B cell (primary cell): ENCODE measurements at regions not wholly inside any gene's neighbourhood (a gene's known extent, or its start where the extent isn't known, plus 50 kb on each side); places are given as distances from the start of the nearest gene placed in this dataset.

ENCODE experiments used
- EZH2 ChIP-seq: IDR thresholded peaks from 2 replicates; pipeline ENCODE4 v1.6.1; 2012; ENCODE audit warnings: borderline replicate concordance, low read depth, mild to moderate bottlenecking, moderate library complexity, low read length; ENCODE audit not compliant: insufficient read depth, poor library complexity, severe bottlenecking
- TF ChIP-seq, protein P1 (sequence below): fragments of 200-600 bp; IDR thresholded peaks from one replicate; pipeline ENCODE4 v1.8.0; 2022; ENCODE audit warnings: antibody characterized with exemption, mild to moderate bottlenecking

- TF ChIP-seq, protein P1, sequence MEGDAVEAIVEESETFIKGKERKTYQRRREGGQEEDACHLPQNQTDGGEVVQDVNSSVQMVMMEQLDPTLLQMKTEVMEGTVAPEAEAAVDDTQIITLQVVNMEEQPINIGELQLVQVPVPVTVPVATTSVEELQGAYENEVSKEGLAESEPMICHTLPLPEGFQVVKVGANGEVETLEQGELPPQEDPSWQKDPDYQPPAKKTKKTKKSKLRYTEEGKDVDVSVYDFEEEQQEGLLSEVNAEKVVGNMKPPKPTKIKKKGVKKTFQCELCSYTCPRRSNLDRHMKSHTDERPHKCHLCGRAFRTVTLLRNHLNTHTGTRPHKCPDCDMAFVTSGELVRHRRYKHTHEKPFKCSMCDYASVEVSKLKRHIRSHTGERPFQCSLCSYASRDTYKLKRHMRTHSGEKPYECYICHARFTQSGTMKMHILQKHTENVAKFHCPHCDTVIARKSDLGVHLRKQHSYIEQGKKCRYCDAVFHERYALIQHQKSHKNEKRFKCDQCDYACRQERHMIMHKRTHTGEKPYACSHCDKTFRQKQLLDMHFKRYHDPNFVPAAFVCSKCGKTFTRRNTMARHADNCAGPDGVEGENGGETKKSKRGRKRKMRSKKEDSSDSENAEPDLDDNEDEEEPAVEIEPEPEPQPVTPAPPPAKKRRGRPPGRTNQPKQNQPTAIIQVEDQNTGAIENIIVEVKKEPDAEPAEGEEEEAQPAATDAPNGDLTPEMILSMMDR = no peak
- TF ChIP-seq EZH2 = no peak
Observed at GRCh38 chr5:117262572-117263131, 688.0 kb upstream of the SEMA6A start.
